HepG2 (cell line): ENCODE measurements at regions not wholly inside any gene's neighbourhood (a gene's known extent, or its start where the extent isn't known, plus 50 kb on each side); places are given as distances from the start of the nearest gene placed in this dataset.

Experiments
- CCDC6 ChIP-seq: sonication (generic); formaldehyde crosslinking; IDR thresholded peaks from 2 replicates; pipeline ENCODE4 v1.8.1; 2022; ENCODE audit warnings: mild to moderate bottlenecking, missing genetic modification reagents, moderate library complexity
- ERF ChIP-seq: IDR thresholded peaks from 2 replicates; pipeline ENCODE4 v1.6.1; 2018; ENCODE audit warnings: missing biosample characterization, missing genetic modification reagents
- GPN1 ChIP-seq: sonication (generic); formaldehyde crosslinking; IDR thresholded peaks from 2 replicates; pipeline ENCODE4 v1.5.1; 2020; ENCODE audit warnings: missing genetic modification reagents, borderline replicate concordance
- HDAC1 ChIP-seq: sonication (generic); formaldehyde crosslinking; IDR thresholded peaks from 2 replicates; pipeline ENCODE4 v1.5.1; 2020; ENCODE audit warnings: mild to moderate bottlenecking, missing genetic modification reagents
- RARG ChIP-seq: sonication (generic); formaldehyde crosslinking; IDR thresholded peaks from 2 replicates; pipeline ENCODE4 v1.4.0; 2020; ENCODE audit warnings: low read depth, mild to moderate bottlenecking, missing genetic modification reagents
- SP5 ChIP-seq: IDR thresholded peaks from 2 replicates; pipeline ENCODE4 v1.6.1; 2016; ENCODE audit warnings: low read depth, borderline replicate concordance
- SRSF9 ChIP-seq: fragments of 200-400 bp; formaldehyde crosslinking; IDR thresholded peaks from 2 replicates; pipeline ENCODE4 v1.6.1; 2018; ENCODE audit warnings: borderline replicate concordance, mild to moderate bottlenecking, low read depth, low read length; ENCODE audit not compliant: insufficient read depth, poor library complexity, severe bottlenecking
- TBX3 ChIP-seq: fragments of 450-650 bp; IDR thresholded peaks from 2 replicates; pipeline ENCODE4 v1.6.1; 2017; ENCODE audit warnings: antibody characterized with exemption, mild to moderate bottlenecking, inconsistent platforms, borderline replicate concordance
- TP53 ChIP-seq: sonication (generic); formaldehyde crosslinking; conservative IDR thresholded peaks from 2 replicates; pipeline ENCODE4 v1.4.0; 2020; ENCODE audit warnings: missing genetic modification reagents
- U2AF1 ChIP-seq: fragments of 200-400 bp; formaldehyde crosslinking; optimal IDR thresholded peaks from 2 replicates; pipeline ENCODE3; 2017; ENCODE audit warnings: mild to moderate bottlenecking, low read depth, low read length
- ZNF10 ChIP-seq: sonication (generic); formaldehyde crosslinking; IDR thresholded peaks from 2 replicates; pipeline ENCODE4 v1.4.0; 2020; ENCODE audit warnings: mild to moderate bottlenecking, low read depth, missing genetic modification reagents, borderline replicate concordance
- ZNF263 ChIP-seq: sonication (generic); formaldehyde crosslinking; IDR thresholded peaks from 2 replicates; pipeline ENCODE4 v1.4.0; 2020; ENCODE audit warnings: missing genetic modification reagents
- ZNF558 ChIP-seq: sonication (generic); formaldehyde crosslinking; IDR thresholded peaks from 2 replicates; pipeline ENCODE4 v1.9.0; 2022; ENCODE audit warnings: mild to moderate bottlenecking, missing genetic modification reagents, borderline replicate concordance
- ZNF614 ChIP-seq: IDR thresholded peaks from 2 replicates; pipeline ENCODE4 v1.6.1; 2018; ENCODE audit warnings: missing biosample characterization, missing genetic modification reagents, inconsistent platforms, borderline replicate concordance
- ZNF652 ChIP-seq: IDR thresholded peaks from 2 replicates; pipeline ENCODE4 v1.6.1; 2016; ENCODE audit warnings: low read depth, borderline replicate concordance
- ZNF7 ChIP-seq: IDR thresholded peaks from 2 replicates; pipeline ENCODE4 v1.6.1; 2016; ENCODE audit warnings: missing biosample characterization, missing genetic modification reagents
- ZNF766 ChIP-seq: sonication (generic); formaldehyde crosslinking; IDR thresholded peaks from 2 replicates; pipeline ENCODE4 v1.5.0; 2020; ENCODE audit warnings: missing genetic modification reagents, borderline replicate concordance
- TF ChIP-seq, protein P1 (sequence below): sonication (generic); formaldehyde crosslinking; IDR thresholded peaks from 2 replicates; pipeline ENCODE4 v1.5.0; 2020; ENCODE audit warnings: mild to moderate bottlenecking, missing genetic modification reagents
- TF ChIP-seq, protein P2 (sequence below): sonication (generic); formaldehyde crosslinking; IDR thresholded peaks from 2 replicates; pipeline ENCODE4 v1.4.0; 2020; ENCODE audit warnings: mild to moderate bottlenecking, low read depth, missing genetic modification reagents
- TF ChIP-seq, protein P3 (sequence below): sonication (generic); formaldehyde crosslinking; IDR thresholded peaks from 2 replicates; pipeline ENCODE4 v1.5.0; 2020; ENCODE audit warnings: mild to moderate bottlenecking, missing genetic modification reagents, borderline replicate concordance
- TF ChIP-seq, protein P4 (sequence below): sonication (generic); formaldehyde crosslinking; IDR thresholded peaks from 2 replicates; pipeline ENCODE4 v1.4.0; 2020; ENCODE audit warnings: missing genetic modification reagents, mild to moderate bottlenecking, borderline replicate concordance

DNA sequence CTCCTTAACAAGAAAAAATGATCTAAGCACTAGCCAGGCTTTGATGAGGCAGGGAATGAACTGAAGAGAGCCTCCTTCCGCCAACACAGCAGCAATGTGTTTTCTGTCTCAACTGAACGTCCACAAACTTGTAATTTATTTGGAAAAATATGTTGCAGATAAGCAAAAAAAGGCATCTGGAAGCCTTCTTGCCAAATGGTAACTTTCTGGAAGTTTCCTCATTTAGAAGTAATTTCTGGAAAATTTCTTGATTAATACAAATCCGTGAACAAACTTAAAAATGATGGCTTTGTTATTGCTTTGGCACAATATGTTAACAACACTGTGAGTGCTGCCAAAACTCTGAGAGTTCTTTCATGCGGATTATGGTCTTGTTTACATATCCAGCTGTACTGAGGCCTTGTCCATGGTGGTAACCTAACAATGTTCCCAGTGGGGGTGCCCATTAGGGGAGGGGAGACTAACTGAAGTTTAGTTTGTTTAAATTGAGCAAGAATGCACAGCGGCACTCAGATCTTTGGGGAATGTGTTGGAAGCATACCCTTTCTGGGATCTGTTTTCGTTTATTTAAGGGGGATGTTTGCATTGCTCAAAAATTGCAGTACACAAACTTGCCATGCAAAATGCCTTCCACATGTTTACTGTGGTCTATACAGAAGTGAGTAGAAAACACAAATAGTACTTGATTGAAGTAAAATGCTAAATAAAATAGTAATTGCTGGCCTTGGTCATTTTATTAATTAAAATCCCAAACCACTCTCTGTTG, 334.7 kb downstream of the NR2F1-AS1 start (continued):
- TF ChIP-seq, protein P1, sequence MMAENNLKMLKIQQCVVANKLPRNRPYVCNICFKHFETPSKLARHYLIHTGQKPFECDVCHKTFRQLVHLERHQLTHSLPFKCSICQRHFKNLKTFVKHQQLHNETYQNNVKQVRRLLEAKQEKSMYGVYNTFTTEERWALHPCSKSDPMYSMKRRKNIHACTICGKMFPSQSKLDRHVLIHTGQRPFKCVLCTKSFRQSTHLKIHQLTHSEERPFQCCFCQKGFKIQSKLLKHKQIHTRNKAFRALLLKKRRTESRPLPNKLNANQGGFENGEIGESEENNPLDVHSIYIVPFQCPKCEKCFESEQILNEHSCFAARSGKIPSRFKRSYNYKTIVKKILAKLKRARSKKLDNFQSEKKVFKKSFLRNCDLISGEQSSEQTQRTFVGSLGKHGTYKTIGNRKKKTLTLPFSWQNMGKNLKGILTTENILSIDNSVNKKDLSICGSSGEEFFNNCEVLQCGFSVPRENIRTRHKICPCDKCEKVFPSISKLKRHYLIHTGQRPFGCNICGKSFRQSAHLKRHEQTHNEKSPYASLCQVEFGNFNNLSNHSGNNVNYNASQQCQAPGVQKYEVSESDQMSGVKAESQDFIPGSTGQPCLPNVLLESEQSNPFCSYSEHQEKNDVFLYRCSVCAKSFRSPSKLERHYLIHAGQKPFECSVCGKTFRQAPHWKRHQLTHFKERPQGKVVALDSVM, result 0 out of 2 replicates have a peak, but pooled peaks have one; percentile 34
- TF ChIP-seq ZNF652 (CRISPR knock-in tag), result peak; percentile 65; the same call in 1 of the 2 replicates
- no peak for TF ChIP-seq RARG
- peak; percentile 62; the same call in 1 of the 2 replicates for TF ChIP-seq ZNF766 (CRISPR knock-in tag)
- peak; percentile 91 for TF ChIP-seq ZNF614 (CRISPR knock-in tag)
- TF ChIP-seq, protein P2, sequence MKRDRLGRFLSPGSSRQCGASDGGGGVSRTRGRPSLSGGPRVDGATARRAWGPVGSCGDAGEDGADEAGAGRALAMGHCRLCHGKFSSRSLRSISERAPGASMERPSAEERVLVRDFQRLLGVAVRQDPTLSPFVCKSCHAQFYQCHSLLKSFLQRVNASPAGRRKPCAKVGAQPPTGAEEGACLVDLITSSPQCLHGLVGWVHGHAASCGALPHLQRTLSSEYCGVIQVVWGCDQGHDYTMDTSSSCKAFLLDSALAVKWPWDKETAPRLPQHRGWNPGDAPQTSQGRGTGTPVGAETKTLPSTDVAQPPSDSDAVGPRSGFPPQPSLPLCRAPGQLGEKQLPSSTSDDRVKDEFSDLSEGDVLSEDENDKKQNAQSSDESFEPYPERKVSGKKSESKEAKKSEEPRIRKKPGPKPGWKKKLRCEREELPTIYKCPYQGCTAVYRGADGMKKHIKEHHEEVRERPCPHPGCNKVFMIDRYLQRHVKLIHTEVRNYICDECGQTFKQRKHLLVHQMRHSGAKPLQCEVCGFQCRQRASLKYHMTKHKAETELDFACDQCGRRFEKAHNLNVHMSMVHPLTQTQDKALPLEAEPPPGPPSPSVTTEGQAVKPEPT (CRISPR knock-in tag), result peak; percentile 82; the same call in 1 of the 2 replicates
- TF ChIP-seq TP53 (CRISPR knock-in tag), result peak; percentile 75; the same call in 1 of the 2 replicates
- TF ChIP-seq ZNF7 (CRISPR knock-in tag), result no peak
- peak; percentile 81; the same call in 1 of the 2 replicates for TF ChIP-seq CCDC6 (CRISPR knock-in tag)
- TF ChIP-seq TBX3, result peak; percentile 98
- TF ChIP-seq ZNF558 (CRISPR knock-in tag), result peak; percentile 68; the same call in 1 of the 2 replicates
- TF ChIP-seq, protein P3, sequence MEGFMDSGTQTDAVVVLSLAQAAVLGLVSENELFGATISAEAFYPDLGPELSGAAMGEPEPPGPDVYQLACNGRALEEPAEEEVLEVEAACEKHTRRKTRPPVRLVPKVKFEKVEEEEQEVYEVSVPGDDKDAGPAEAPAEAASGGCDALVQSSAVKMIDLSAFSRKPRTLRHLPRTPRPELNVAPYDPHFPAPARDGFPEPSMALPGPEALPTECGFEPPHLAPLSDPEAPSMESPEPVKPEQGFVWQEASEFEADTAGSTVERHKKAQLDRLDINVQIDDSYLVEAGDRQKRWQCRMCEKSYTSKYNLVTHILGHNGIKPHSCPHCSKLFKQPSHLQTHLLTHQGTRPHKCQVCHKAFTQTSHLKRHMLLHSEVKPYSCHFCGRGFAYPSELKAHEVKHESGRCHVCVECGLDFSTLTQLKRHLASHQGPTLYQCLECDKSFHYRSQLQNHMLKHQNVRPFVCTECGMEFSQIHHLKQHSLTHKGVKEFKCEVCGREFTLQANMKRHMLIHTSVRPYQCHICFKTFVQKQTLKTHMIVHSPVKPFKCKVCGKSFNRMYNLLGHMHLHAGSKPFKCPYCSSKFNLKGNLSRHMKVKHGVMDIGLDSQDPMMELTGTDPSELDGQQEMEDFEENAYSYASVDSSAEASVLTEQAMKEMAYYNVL (CRISPR knock-in tag), result peak; percentile 89
- TF ChIP-seq HDAC1, result peak; percentile 95
- TF ChIP-seq SRSF9, result no peak
- no peak for TF ChIP-seq ZNF10 (CRISPR knock-in tag)
- TF ChIP-seq GPN1 (CRISPR knock-in tag), result no peak
- peak; percentile 100 for TF ChIP-seq SP5 (CRISPR knock-in tag)
- TF ChIP-seq, protein P4, sequence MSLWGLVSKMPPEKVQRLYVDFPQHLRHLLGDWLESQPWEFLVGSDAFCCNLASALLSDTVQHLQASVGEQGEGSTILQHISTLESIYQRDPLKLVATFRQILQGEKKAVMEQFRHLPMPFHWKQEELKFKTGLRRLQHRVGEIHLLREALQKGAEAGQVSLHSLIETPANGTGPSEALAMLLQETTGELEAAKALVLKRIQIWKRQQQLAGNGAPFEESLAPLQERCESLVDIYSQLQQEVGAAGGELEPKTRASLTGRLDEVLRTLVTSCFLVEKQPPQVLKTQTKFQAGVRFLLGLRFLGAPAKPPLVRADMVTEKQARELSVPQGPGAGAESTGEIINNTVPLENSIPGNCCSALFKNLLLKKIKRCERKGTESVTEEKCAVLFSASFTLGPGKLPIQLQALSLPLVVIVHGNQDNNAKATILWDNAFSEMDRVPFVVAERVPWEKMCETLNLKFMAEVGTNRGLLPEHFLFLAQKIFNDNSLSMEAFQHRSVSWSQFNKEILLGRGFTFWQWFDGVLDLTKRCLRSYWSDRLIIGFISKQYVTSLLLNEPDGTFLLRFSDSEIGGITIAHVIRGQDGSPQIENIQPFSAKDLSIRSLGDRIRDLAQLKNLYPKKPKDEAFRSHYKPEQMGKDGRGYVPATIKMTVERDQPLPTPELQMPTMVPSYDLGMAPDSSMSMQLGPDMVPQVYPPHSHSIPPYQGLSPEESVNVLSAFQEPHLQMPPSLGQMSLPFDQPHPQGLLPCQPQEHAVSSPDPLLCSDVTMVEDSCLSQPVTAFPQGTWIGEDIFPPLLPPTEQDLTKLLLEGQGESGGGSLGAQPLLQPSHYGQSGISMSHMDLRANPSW (CRISPR knock-in tag), result peak; percentile 93; the same call in 1 of the 2 replicates
- TF ChIP-seq ZNF263, result no peak
- no peak for TF ChIP-seq U2AF1
- peak; percentile 90 for TF ChIP-seq ERF (CRISPR knock-in tag)
